ENCODE measurements at regions not wholly inside any gene's neighbourhood (a gene's known extent, or its start where the extent isn't known, plus 50 kb on each side); places are given as distances from the start of the nearest gene placed in this dataset.
"Not testable (repeated sequence)": the region's sequence is repeated elsewhere in the genome, so short reads cannot be mapped to it uniquely, and the experiment has no call there.

GRCh38 chr20:24418731-24419130, 50.7 kb upstream of the SYNDIG1 start:
- no peak for TF ChIP-seq ZFX (IDR thresholded peaks at IDR 0.05; ENCODE audit: borderline replicate concordance)
- TF ChIP-seq CTCF (IDR thresholded peaks at IDR 0.05), result no peak
- H3K27ac ChIP-seq, result no peak overlapping the region

GRCh38 chr20:24417485-24417884, 51.9 kb upstream of the SYNDIG1 start:
- no peak overlapping the region for H3K27ac ChIP-seq
- TF ChIP-seq ZFX (IDR thresholded peaks at IDR 0.05; ENCODE audit: borderline replicate concordance) (no peak), CTCF (IDR thresholded peaks at IDR 0.05) (no peak)

GRCh38 chr20:24415444-24415843, 54.0 kb upstream of the SYNDIG1 start:
- not testable (repeated sequence) for H3K27ac ChIP-seq

GRCh38 chr20:24411834-24412216, 57.6 kb upstream of the SYNDIG1 start:
- no peak overlapping the region for H3K27ac ChIP-seq
- TF ChIP-seq CTCF (IDR thresholded peaks at IDR 0.05) (no peak), ZFX (IDR thresholded peaks at IDR 0.05; ENCODE audit: borderline replicate concordance) (no peak)

GRCh38 chr20:24411003-24411833, 58.2 kb upstream of the SYNDIG1 start:
- no peak overlapping the region for H3K27ac ChIP-seq
- TF ChIP-seq ZFX (IDR thresholded peaks at IDR 0.05; ENCODE audit: borderline replicate concordance) (no peak), CTCF (IDR thresholded peaks at IDR 0.05) (no peak)

GRCh38 chr20:24407151-24407550, 62.3 kb upstream of the SYNDIG1 start:
- TF ChIP-seq CTCF (IDR thresholded peaks at IDR 0.05) (no peak), ZFX (IDR thresholded peaks at IDR 0.05; ENCODE audit: borderline replicate concordance) (no peak)
- no peak overlapping the region for H3K27ac ChIP-seq

- TF ChIP-seq CTCF (IDR thresholded peaks at IDR 0.05) (no peak), ZFX (IDR thresholded peaks at IDR 0.05; ENCODE audit: borderline replicate concordance) (no peak)
- H3K27ac ChIP-seq, result no peak overlapping the region
These were observed 62.7 kb upstream of the SYNDIG1 start for GRCh38 chr20:24406750-24407149.

GRCh38 chr20:24406251-24406650, 63.2 kb upstream of the SYNDIG1 start:
- TF ChIP-seq ZFX (IDR thresholded peaks at IDR 0.05; ENCODE audit: borderline replicate concordance) (no peak), CTCF (IDR thresholded peaks at IDR 0.05) (no peak)
- H3K27ac ChIP-seq, result no peak overlapping the region
